GM12878 (cell line): ENCODE measurements at regions not wholly inside any gene's neighbourhood (a gene's known extent, or its start where the extent isn't known, plus 50 kb on each side); places are given as distances from the start of the nearest gene placed in this dataset.

Experiments
- ATAC-seq: fragments of 200-7000 bp; cut with Tn5 transposase; 3 replicates; pipeline ENCODE4 v1.9.1; 2020; ENCODE audit warnings: mild to moderate bottlenecking, moderate library complexity
- BruUV-seq: library from RNA; stranded (reverse); fragments of 400-500 nt; replicated peaks from 2 replicates; lab custom pipeline; 2021; lab: Mats Ljungman, UMichigan
- CTCF ChIA-PET: fragments of 300-600 bp; sonication (Branson Sonifier 250); formaldehyde crosslinking; extraction: SDS; loops from one replicate; lab custom pipeline; 2021; ENCODE audit warnings: inconsistent platforms; lab: Yijun Ruan, JAX
- POLR2A ChIA-PET: fragments of 350-600 bp; formaldehyde crosslinking; extraction: SDS; loops from one replicate; lab custom pipeline; 2021; ENCODE audit warnings: inconsistent platforms; lab: Charles Lee
- RAD21 ChIA-PET: fragments of 300-600 bp; sonication (Branson Sonifier 250); formaldehyde crosslinking; loops from one replicate; lab custom pipeline; 2023; ENCODE audit warnings: antibody characterized with exemption; ENCODE audit not compliant: unreplicated experiment; lab: Charles Lee
- SMC1A ChIA-PET: fragments of 300-600 bp; sonication (Branson Sonifier 250); formaldehyde crosslinking; loops from one replicate; lab custom pipeline; 2023; ENCODE audit not compliant: unreplicated experiment, uncharacterized antibody; lab: Charles Lee
- DNase-seq: peaks from one replicate; pipeline ENCODE4 v3.0.0-alpha.2; 2011; ENCODE audit warnings: low read depth, low spot score
- FAIRE-seq: peaks from 3 replicates; lab custom pipeline; 2011; peaks lifted over from hg19 to GRCh38; lab: Jason Lieb, UNC
- H2AFZ ChIP-seq: 2 replicates; pipeline ENCODE4 v1.6.0; 2011; ENCODE audit warnings: low read depth, low read length, control low read depth; ENCODE audit not compliant: control insufficient read depth
- H3K27ac ChIP-seq: 2 replicates; pipeline ENCODE4 v1.5.1; 2011; ENCODE audit warnings: control low read depth; ENCODE audit not compliant: control insufficient read depth, insufficient read depth
- H3K27me3 ChIP-seq, 2 experiments: replicated peaks in 1 of 2; 2 replicates each; pipeline versions ENCODE4 v1.6.0 to v1.6.1; 2011; ENCODE audit warnings: low read length in 1 of 2; ENCODE audit not compliant: control insufficient read depth in 2 of 2, insufficient read depth in 2 of 2
- H3K36me3 ChIP-seq, 2 experiments: 2 replicates each; pipeline ENCODE4 v1.5.1; 2011; ENCODE audit warnings: low read length in 1 of 2; ENCODE audit not compliant: control insufficient read depth in 2 of 2, insufficient read depth in 2 of 2
- H3K4me1 ChIP-seq: 2 replicates; pipeline ENCODE4 v1.6.1; 2011; ENCODE audit warnings: mild to moderate bottlenecking, low read length, moderate library complexity, mixed read lengths; ENCODE audit not compliant: control insufficient read depth, insufficient read depth
- H3K4me2 ChIP-seq: 2 replicates; pipeline ENCODE4 v1.6.0; 2011; ENCODE audit warnings: control low read depth; ENCODE audit not compliant: control insufficient read depth, insufficient read depth
- H3K4me3 ChIP-seq: fragments of 200-600 bp; sonication (generic); 2 replicates; pipeline ENCODE4 v1.5.1; 2016
- H3K79me2 ChIP-seq: 2 replicates; pipeline ENCODE4 v1.6.0; 2011; ENCODE audit warnings: low read length; ENCODE audit not compliant: control insufficient read depth, insufficient read depth
- H3K9ac ChIP-seq: 2 replicates; pipeline ENCODE4 v1.8.0; 2011; ENCODE audit warnings: low read length, control low read depth, mixed read lengths; ENCODE audit not compliant: control insufficient read depth, insufficient read depth
- H3K9me3 ChIP-seq: replicated peaks from 3 replicates; pipeline ENCODE4 v1.5.1; 2011; ENCODE audit warnings: mild to moderate bottlenecking, low read length; ENCODE audit not compliant: control insufficient read depth, insufficient read depth
- H4K20me1 ChIP-seq: 2 replicates; pipeline ENCODE4 v1.6.0; 2011; ENCODE audit not compliant: control insufficient read depth, insufficient read depth
- ASH2L ChIP-seq: fragments of 300-600, 200-600 bp; sonication (generic); IDR thresholded peaks from 2 replicates; pipeline ENCODE4 v1.6.1; 2017; ENCODE audit warnings: low read depth, mild to moderate bottlenecking, borderline replicate concordance
- GATAD2B ChIP-seq: fragments of 450-650 bp; conservative IDR thresholded peaks from 2 replicates; pipeline ENCODE4 v1.6.1; 2017; ENCODE audit warnings: low read depth, mild to moderate bottlenecking, moderate library complexity
- IKZF1 ChIP-seq: fragments of 450-650 bp; conservative IDR thresholded peaks from 2 replicates; pipeline ENCODE4 v1.6.1; 2017; ENCODE audit warnings: antibody characterized with exemption, mild to moderate bottlenecking
- POLR2AphosphoS2 ChIP-seq: IDR thresholded peaks from 2 replicates; pipeline ENCODE4 v1.6.1; 2011; ENCODE audit warnings: low read depth, mild to moderate bottlenecking, low read length, improper control_type of control experiment, moderate library complexity
- SIN3A ChIP-seq: IDR thresholded peaks from 2 replicates; pipeline ENCODE4 v1.6.1; 2012; ENCODE audit warnings: low read depth, low read length, improper control_type of control experiment
- TBL1XR1 ChIP-seq: IDR thresholded peaks from 2 replicates; pipeline ENCODE4 v1.6.1; 2012; ENCODE audit warnings: low read depth, low read length, improper control_type of control experiment
- TCF12 ChIP-seq: IDR thresholded peaks from 2 replicates; pipeline ENCODE4 v1.6.1; 2011; ENCODE audit warnings: low read depth, mild to moderate bottlenecking, low read length
- ZSCAN29 ChIP-seq: fragments of 450-650 bp; IDR thresholded peaks from 2 replicates; pipeline ENCODE4 v1.6.1; 2017; ENCODE audit warnings: mild to moderate bottlenecking, moderate library complexity
- WGBS: methylation state at CpG from one replicate; pipeline ENCODE4 v1.1.6; 2016; ENCODE audit warnings: low lambda C conversion rate; ENCODE audit not compliant: insufficient replicate concordance, insufficient coverage; ENCODE audit errors: missing lambda C conversion rate; 5-methylcytosine and 5-hydroxymethylcytosine counted together
- in situ Hi-C: fragments of 300-500 bp; cut with MboI; formaldehyde crosslinking; loops from 9 replicates; pipeline ENCODE4 v1.14.3; 2018; ENCODE audit warnings: mixed read lengths
- intact Hi-C: fragments of 100-400 bp; cut with micrococcal nuclease; formaldehyde crosslinking; loops from one replicate; pipeline ENCODE4 v1.14.2; 2022; ENCODE audit not compliant: unreplicated experiment
- TF ChIP-seq, protein P1 (sequence below): IDR thresholded peaks from 2 replicates; pipeline ENCODE4 v1.6.1; 2012; ENCODE audit warnings: improper control_type of control experiment, low read depth, low read length; ENCODE audit not compliant: insufficient replicate concordance

DNA sequence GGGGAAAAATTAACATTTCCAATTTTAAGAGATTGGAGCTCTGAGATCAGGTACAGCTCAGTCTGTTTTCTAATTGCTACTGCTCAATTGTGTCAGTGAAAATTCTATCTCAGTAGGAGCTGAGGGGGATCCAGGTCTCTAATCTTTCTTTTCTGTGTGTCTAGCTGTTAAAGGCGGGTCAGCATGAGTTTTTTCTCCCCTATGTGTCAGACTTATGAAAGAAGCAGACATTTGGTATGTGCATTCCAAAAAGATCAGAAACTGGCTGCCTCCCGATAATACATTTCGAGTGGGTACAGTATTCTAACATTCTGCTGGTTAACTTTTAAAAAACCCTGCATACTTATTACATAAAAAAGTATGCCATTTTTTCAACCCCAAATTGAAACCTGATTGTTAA, 72.4 kb downstream of the PCDH7 start:
- no peaks in the 10 kb centered on the region for H3K9me3 ChIP-seq
- TF ChIP-seq ASH2L (no peak), IKZF1 (no peak), POLR2AphosphoS2 (no peak), GATAD2B (no peak), TCF12 (no peak), SIN3A (no peak), ZSCAN29 (no peak), TBL1XR1 (no peak)
- TF ChIP-seq, protein P1, sequence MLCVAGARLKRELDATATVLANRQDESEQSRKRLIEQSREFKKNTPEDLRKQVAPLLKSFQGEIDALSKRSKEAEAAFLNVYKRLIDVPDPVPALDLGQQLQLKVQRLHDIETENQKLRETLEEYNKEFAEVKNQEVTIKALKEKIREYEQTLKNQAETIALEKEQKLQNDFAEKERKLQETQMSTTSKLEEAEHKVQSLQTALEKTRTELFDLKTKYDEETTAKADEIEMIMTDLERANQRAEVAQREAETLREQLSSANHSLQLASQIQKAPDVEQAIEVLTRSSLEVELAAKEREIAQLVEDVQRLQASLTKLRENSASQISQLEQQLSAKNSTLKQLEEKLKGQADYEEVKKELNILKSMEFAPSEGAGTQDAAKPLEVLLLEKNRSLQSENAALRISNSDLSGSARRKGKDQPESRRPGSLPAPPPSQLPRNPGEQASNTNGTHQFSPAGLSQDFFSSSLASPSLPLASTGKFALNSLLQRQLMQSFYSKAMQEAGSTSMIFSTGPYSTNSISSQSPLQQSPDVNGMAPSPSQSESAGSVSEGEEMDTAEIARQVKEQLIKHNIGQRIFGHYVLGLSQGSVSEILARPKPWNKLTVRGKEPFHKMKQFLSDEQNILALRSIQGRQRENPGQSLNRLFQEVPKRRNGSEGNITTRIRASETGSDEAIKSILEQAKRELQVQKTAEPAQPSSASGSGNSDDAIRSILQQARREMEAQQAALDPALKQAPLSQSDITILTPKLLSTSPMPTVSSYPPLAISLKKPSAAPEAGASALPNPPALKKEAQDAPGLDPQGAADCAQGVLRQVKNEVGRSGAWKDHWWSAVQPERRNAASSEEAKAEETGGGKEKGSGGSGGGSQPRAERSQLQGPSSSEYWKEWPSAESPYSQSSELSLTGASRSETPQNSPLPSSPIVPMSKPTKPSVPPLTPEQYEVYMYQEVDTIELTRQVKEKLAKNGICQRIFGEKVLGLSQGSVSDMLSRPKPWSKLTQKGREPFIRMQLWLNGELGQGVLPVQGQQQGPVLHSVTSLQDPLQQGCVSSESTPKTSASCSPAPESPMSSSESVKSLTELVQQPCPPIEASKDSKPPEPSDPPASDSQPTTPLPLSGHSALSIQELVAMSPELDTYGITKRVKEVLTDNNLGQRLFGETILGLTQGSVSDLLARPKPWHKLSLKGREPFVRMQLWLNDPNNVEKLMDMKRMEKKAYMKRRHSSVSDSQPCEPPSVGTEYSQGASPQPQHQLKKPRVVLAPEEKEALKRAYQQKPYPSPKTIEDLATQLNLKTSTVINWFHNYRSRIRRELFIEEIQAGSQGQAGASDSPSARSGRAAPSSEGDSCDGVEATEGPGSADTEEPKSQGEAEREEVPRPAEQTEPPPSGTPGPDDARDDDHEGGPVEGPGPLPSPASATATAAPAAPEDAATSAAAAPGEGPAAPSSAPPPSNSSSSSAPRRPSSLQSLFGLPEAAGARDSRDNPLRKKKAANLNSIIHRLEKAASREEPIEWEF = no peak
- TF ChIP-seq, all 136 proteins: peak for 0
- DNase-seq (no peak), FAIRE-seq (no peak), ATAC-seq (no peak)
- in situ Hi-C loops (no loop called here), intact Hi-C loops (no loop called here)
- Histone ChIP-seq H2AFZ (no peak overlapping the region), H4K20me1 (no peaks in the 10 kb centered on the region), H3K9ac (no peak overlapping the region), H3K4me2 (no peak overlapping the region), H3K36me3 (no peaks in the 10 kb centered on the region), H3K4me3 (no peak overlapping the region), H3K79me2 (no peaks in the 10 kb centered on the region), H3K27me3 (no peaks in the 10 kb centered on the region), H3K27ac (no peak overlapping the region), H3K4me1 (no peaks in the 10 kb centered on the region)
- ChIA-PET POLR2A (no interaction called here), CTCF (no interaction called here), RAD21 (no interaction called here), SMC1A (no interaction called here)
- WGBS = 31% methylated on average over 3 of the region's 3 CpGs
- BruUV-seq = no TSS peak
